ENCODE measurements at regions not wholly inside any gene's neighbourhood (a gene's known extent, or its start where the extent isn't known, plus 50 kb on each side); places are given as distances from the start of the nearest gene placed in this dataset.
"Not testable (repeated sequence)": the region's sequence is repeated elsewhere in the genome, so short reads cannot be mapped to it uniquely, and the experiment has no call there.

DNA sequence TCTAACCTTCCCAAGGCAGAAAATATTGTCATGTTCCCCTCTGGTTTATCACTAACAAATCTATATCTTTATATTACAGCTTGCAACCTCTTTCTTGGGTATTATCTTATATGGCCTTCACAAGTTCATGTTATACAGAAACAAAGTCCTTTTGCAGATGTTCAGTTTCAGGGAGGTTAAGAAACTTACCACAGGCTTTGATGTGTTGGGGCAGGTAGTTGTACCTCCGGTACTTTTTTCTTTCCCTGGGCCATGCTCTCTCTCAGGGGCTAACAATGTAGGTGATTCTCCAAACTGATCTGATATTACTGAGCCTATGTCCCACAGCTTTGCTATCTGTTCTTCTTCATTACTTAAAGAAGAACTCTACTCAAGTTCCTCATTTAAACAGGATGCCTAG lies 548.9 kb upstream of the SYT4 start:
- DNase-seq = no peak

DNA sequence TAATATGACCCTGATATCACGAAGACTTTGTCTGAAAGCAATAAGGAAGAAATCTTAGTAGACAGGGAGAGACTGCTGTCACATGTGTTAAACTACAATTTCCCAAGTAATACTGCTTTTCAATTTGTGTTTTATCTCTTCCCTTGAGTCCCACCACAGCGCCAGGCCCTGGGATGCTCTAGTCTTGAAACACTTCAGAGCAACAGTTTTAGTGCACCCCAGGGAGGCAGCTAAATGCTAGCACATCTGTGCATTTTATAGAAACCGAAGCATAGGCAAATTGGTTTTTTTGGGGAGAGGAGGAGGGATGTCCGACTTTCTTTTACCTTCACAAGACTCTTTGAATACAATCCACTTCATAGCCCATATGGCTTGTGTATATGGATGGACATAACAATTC lies 550.0 kb upstream of the SYT4 start:
- no peak for DNase-seq

DNA sequence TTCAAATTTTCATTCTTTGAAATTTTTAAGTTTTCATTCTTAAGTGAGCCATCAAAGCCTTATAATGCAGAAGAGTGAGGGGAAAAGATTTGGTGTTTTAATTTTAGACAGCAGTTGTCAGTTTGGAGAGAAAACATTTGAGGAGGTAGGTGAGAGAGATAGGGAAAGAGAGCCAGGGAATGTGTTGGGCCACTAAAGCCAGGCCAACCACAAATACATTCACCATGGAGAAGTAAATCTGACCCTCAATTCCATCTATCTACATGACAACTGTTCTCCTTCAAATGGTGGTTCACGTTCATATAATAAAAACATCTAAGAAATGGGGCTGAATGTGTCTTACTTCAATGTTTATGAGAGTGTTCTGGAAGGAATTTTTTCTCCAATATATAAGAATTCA lies 553.0 kb upstream of the SYT4 start:
- no peak for DNase-seq

DNA sequence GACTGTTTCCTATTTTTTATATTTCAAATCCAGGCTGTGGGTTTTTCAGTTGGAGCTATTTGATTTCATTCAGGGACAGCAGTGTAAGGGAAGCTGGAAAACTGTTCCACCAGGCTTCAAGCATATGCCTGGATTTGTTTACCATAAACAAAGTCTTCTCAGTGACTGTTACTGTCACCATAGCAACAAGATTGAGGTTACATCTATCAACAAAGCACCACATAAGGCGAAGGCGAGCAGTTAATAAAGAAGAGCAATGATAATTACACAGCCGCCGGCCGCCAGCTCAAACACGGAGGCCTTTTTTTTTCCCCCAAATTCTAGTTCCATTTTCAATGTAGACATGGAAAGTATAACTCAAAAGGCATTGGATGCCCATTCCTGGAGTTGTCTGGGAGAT lies 553.7 kb upstream of the SYT4 start:
- no peak for DNase-seq

GRCh38 chr18:43846299-43846698 lies 569.0 kb upstream of the SYT4 start:
- DNase-seq = no peak

GRCh38 chr18:43847164-43848091 lies 570.1 kb upstream of the SYT4 start:
- no peak for DNase-seq

DNA sequence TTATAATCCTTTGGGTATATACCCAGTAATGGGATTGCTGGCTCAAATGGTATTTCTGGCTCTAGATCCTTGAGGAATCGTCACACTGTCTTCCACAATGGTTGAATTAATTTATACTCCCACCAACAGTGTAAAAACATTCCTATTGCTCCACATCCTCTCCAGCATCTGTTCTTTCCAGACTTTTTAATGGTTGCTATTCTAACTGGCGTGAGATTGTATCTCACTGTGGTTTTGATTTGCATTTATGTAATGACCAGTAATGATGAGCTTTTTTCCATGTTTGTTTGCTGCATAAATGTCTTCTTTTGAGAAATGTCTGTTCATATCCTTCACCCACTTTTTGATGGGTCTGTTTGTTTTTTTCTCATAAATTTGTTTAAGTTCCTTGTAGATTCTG lies 572.5 kb upstream of the SYT4 start:
- DNase-seq = not testable (repeated sequence)

DNA sequence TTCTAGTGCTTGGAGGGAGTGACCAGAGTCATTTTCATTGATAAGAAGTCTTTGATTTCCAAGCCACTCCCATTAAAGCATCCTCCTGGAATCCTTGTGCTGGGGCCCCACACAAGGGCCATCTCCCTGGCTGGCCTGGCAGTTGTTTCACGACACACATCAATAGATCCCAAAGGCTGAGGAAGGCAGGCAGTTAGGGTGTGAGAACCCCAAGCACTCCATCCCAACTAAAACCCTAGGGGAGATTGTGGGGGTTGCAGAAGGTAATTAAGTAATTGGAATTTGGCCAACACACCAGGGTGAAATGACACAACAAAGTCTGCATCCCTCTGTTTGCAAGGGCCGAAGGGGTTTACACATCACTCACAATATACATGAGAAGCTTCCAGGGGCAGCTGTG lies 578.1 kb upstream of the SYT4 start:
- no peak for DNase-seq

DNA sequence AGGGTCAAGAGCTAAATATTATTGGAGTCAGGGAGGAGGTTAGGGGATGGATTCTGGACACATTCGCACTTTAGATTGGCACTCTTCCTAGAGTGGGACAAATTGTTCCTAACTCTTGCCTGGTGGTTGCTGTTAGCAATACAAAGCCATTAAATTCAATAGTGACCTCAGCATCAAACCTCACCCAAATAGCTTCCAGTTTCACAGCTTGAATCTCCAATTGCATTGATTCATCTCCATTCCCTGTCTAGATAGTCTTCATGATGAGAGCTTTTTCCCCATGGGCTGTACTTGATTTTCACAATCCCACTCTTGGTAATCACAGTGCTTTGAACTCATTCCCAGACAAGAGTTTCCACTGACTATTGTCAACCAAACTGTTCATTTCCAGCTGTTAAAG lies 585.9 kb upstream of the SYT4 start:
- no peak for DNase-seq

GRCh38 chr18:43866696-43867095 lies 589.4 kb upstream of the SYT4 start:
- no peak for DNase-seq

GRCh38 chr18:43868497-43868995 lies 591.3 kb upstream of the SYT4 start:
- no peak for DNase-seq

DNA sequence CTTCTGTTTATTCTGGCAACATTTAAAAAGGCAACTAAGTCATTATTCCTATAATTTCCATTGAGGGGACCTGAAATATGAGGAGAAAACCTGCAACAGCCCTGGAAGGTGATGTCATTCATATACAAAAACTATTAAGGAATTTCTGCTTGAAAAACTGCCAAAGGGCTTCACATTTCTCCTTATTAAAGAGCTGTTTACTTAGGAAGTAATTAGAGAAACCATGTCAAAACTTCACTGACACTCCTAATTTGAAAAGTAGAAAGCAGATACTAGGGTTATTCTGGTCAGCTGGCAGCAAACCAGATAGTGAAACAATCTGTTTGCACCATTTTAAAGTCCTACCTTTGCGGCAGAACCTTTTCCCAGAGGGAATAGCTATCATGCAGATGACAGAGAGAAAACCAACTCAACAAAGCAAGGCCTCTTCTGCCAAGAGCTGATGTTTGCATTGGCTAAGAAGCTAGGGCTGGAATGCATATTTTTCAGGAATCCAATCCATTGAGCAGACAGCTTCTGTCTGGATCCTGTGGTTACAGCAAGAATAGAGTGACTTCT lies 592.2 kb upstream of the SYT4 start:
- no peak for DNase-seq

GRCh38 chr18:43870626-43871025 lies 593.3 kb upstream of the SYT4 start:
- no peak for DNase-seq

GRCh38 chr18:43875511-43875910 lies 598.2 kb upstream of the SYT4 start:
- DNase-seq = no peak

- no peak for DNase-seq
Measured at GRCh38 chr18:43876286-43876685, 599.0 kb upstream of the SYT4 start.

DNA sequence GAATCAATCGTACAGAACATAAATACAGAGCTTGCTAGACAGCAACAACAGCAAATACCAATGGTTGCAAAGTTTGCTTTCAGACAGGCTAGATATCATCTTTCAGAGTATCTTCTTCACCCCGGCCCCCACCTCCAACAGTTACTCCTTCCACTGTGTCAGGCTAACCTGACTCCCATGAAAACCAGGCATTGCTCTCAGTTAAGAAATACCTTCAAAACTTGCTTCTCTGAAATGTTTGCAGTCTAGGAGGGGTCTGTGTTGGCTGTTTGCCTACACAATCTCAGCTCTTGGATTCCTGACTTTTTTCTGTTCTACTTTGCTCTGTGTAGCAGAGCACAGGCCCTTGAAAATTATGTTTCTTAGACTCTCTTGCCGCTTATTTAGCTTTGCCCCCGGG lies 599.5 kb upstream of the SYT4 start:
- DNase-seq = no peak

DNA sequence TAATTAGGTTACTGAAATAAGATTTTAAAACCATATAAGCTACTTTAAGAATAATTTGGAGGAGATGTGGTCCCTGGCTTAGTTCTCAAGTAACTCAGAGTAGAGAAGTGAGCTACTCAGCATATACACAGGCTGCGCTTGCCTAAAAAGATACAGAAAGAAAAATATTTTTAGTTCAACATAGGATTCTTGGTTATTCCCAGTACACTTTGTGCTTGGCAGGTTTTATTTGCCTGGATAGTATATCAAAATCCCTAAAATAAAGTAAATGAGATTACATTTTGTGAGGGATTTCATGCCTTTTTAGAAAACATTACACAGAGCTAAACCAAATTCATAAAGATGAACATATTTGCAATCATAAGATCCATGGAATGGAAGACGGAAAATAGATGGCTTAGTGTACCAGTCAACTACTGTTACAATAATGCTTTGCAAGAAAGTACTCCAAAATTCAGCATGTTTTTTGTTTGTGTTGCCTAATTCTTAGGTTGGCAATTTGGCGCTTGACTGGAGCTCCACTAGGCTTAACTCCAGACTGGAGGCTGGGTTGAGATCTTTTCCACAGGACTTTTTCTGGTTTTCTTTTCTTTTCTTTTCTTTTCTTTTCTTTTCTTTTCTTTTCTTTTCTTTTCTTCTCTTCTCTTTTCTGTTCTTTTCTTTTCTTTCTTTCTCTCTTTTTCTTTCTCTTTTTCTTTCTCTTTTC lies 600.5 kb upstream of the SYT4 start:
- DNase-seq = no peak

DNA sequence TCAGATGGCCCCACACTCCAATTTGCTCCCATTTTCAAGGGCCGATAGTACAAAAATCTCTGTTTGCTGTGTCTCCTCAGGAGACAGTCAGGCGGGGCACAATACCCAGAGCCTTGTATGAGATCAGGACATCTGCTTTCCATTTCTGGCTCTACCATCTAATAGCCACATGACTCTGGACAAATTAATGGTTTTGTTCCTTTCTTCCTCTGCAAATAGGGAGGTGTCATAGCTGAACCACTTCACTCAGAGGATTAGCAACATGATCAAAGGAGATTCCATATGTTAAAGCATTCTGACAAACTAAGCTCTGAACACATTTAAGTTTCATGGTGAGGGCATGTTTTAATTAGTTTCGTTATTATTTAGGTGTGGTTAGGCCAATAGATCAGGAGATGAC lies 602.1 kb upstream of the SYT4 start:
- no peak for DNase-seq

- no peak for DNase-seq
Measured at GRCh38 chr18:43882358-43883055, 605.2 kb upstream of the SYT4 start.

GRCh38 chr18:43883886-43884285 lies 606.6 kb upstream of the SYT4 start:
- no peak for DNase-seq

- DNase-seq = no peak
Measured at GRCh38 chr18:43886341-43886740, 609.1 kb upstream of the SYT4 start.

DNA sequence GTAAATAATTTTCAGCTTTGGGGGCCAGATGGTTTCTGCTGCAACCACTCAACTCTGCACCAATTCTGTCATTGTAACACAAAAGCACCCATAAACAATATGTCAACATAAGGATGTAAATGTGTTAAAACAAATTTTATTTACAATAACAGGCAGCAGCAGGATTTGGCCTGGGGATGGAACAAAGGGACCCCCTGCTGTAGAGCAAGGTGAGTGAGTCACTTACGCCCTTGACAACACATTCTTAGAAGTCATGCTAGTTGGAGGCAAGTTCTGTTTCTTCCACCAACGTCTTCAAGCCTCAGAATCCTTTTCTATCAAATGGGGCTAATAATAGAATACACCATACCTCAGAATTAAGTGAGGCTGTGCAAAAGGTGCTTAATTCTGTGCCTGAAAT lies 610.2 kb upstream of the SYT4 start:
- no peak for DNase-seq

- DNase-seq = no peak
Measured at GRCh38 chr18:43888598-43888997, 611.3 kb upstream of the SYT4 start.

Data from inflammatory macrophage (primary cell).